Retinal pigment epithelial cell (primary cell): ENCODE measurements at regions not wholly inside any gene's neighbourhood (a gene's known extent, or its start where the extent isn't known, plus 50 kb on each side); places are given as distances from the start of the nearest gene placed in this dataset.

ENCODE experiments used
- DNase-seq: peaks from one replicate; pipeline ENCODE4 v3.0.0-alpha.2; 2010; ENCODE audit warnings: low read depth
- H3K4me3 ChIP-seq: 2 replicates; pipeline ENCODE4 v1.5.1; 2011; ENCODE audit warnings: mild to moderate bottlenecking, low read length, control low read depth, moderate library complexity
- CTCF ChIP-seq: conservative IDR thresholded peaks from 2 replicates; pipeline ENCODE4 v1.5.1; 2011; ENCODE audit warnings: low read depth, low read length, control low read depth, inconsistent platforms

DNA sequence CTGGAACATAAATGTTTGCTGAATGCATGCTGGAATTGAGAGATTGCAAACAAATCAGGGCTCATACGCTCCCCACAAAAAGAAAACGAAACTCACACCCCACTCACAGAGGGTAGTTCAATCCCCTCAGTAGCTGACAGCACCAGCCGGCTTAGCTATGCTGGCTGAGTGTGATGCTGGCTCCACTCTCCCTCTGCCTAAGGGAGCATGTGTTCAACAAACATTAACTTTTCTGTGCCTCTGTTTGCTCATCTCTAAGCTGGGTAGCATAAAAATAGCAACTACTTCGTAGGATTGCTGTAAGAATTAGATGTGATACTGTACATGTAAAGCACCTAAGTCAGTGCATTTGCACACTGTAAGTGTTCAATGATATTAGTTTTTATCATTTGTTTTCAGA is 282.6 kb downstream of the FOXO1 start:
- H3K4me3 ChIP-seq = no peak overlapping the region
- no peak for DNase-seq
- TF ChIP-seq CTCF = no peak

DNA sequence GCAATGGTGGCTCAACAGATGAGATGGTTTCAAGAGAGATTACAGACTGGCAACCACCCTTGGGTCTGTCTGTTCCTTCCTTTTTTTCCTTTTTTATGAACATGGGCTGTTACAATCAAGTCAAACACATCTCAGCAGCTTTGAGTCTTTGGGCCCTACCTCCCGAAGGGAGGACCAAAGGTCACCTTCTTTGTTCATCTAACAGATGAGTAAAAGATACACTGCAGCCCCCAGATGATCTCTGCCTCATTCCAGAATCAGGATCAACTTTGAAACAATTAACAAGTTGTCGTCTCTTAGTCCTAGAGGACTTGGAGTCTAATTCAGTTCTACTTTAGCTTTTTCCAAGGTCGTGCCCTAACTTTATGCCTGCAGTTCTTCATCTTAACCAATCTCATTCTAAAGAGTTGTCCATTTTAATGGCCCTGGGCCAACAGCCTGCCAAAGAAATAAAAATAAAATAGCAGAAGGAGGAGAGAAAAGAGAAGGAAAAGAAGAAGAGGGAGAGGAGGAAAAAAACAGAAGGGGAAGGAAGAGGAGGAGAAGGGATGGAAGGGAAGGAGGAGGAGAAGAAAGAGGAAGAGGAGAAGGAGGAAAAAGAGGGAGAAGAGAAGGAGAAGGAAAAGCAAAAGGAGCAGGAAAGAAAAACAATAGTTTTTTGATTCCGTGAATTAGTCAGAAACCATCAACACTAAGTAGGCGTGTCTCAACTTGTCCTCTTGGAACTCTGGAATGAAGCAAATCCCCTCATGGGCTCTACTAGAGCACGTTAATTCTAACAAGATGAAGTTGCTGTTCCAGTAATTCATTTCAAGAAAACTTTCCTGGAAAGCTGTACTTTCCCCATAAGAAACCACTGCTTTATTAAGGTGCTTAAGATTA is 281.2 kb downstream of the FOXO1 start:
- peak; percentile 97 for DNase-seq
- TF ChIP-seq CTCF = no peak
- H3K4me3 ChIP-seq = no peak overlapping the region

DNA sequence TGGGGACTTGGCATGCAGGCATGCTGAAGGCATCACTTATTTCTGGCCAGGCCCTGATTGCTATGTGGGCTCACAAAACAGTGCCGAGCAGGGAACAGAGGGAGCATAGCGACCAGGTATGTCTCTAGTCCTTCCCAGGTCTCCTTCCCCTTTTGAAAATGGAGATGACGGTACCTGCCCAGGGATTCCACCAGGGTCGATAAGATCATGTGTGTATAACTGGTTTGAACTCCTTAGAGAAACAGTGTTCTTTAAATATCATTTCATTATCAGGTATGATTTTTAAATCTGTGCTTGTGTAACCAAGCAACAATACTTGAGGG is 280.6 kb downstream of the FOXO1 start:
- H3K4me3 ChIP-seq = no peak overlapping the region
- TF ChIP-seq CTCF = no peak
- no peak for DNase-seq

DNA sequence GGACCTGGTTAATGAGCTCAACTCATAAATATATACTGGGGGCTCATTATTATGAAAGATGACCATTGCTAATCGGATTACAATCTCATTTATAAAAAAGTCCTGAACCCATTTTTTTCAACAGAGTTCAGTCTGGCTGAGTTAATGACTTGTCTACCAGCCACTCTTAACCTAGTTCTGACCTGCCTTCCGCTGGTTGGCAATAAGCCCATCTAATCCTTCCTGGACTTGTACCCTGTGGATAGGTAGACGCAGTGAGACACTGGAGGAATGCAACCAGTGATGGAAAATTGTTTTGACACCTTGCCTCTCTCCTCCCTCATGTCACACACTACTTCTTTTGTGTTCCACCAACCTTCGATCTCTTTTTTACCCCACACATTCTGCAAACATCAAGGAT is 279.9 kb downstream of the FOXO1 start:
- DNase-seq = peak; percentile 99
- no peak for TF ChIP-seq CTCF
- no peak overlapping the region for H3K4me3 ChIP-seq

DNA sequence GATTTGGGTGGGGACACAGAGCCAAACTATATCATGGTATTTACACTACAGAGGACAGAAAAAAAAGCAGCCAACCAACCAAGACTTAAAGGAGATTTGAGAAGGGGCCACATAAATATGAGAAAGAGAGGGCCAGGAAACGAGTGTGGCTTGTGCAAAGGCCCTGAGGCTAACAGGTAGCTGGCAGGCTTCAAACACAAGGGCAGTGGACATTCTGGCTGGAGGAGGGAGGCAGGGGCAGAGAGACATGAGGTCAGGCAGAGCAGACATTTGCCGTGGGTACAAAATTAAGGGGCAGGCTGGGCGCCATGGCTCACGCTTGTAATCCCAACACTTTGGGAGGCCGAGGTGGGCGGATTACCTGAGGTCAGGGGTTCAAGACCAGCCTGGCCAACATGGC is 278.7 kb downstream of the FOXO1 start:
- no peak for TF ChIP-seq CTCF
- no peak overlapping the region for H3K4me3 ChIP-seq
- no peak for DNase-seq

DNA sequence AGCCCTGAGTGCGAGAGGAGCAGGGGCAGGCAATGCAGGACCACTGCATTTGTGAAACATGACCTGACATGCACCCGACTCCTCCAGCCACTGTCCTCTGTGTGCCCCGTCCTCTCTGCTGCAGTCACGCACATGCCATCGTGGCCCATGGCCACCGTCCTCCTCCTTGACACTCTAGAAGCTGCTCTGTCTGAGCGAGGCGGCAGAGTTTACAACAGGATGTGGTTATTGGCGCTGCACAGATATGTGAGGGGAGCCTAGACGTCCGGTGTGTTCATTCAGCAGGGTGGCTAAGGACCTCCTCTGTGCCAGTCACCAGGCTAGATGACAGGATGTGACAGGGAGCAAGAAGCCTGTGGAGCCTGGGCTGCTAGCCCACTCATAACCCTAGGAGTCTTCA is 277.8 kb downstream of the FOXO1 start:
- no peak for TF ChIP-seq CTCF
- H3K4me3 ChIP-seq = no peak overlapping the region
- DNase-seq = no peak

DNA sequence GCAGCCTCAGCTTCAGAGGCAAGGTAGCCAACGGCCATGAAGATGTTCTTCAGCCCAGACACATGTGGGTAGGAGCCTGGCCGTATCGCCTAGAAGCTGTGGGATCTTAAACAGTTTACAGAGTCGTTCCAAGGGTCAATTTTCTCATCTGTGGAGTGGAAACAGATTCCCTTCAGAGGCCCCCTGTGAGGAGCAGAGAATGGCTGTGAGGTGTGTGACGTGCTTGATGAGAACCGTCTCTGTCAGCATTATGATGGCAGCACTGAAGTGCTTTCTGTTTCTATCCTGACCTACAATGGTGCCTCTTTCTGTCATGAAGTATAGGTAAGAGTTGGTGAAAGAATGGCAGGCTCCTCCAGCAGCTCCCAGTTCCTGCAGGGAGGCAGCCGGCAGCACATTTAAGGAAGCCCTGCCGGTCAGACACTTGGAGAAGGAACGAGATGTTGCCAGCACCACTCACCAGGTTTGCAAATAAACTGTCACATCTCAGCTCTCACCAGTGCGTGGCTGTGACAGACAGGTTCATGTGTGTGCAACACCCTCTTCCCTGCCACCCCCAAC is 277.3 kb downstream of the FOXO1 start:
- TF ChIP-seq CTCF = no peak
- no peak overlapping the region for H3K4me3 ChIP-seq
- no peak for DNase-seq
